Aorta (tissue), 5 donors: ENCODE measurements at regions not wholly inside any gene's neighbourhood (a gene's known extent, or its start where the extent isn't known, plus 50 kb on each side); places are given as distances from the start of the nearest gene placed in this dataset.
"Not testable (repeated sequence)": the region's sequence is repeated elsewhere in the genome, so short reads cannot be mapped to it uniquely, and the experiment has no call there.

ENCODE experiments used
- ATAC-seq: fragments of 200-7000 bp; cut with Tn5 transposase; one replicate; pipeline ENCODE4 v1.9.1; 2022; ENCODE audit warnings: moderate library complexity; ENCODE audit not compliant: low FRiP score
- DNase-seq, 2 donors: peaks; one replicate each; pipeline ENCODE4 v3.0.0-alpha.2; 2020
- H3K27ac ChIP-seq, 2 donors: one replicate each; pipeline ENCODE4 v1.5.1; 2013; ENCODE audit warnings: low read length in 2 of 2, mild to moderate bottlenecking in 2 of 2, moderate library complexity in 2 of 2, control low read depth in 1 of 2, inconsistent platforms in 1 of 2, low read depth in 1 of 2
- H3K27me3 ChIP-seq, 2 donors: one replicate each; pipeline ENCODE4 v1.6.1; 2013; ENCODE audit warnings: control low read depth in 1 of 2, low read length in 1 of 2, mild to moderate bottlenecking in 1 of 2, moderate library complexity in 1 of 2; ENCODE audit not compliant: insufficient read depth in 2 of 2, control insufficient read depth in 1 of 2
- H3K36me3 ChIP-seq, 2 donors: one replicate each; pipeline ENCODE4 v1.6.1; 2013; ENCODE audit warnings: control low read depth in 1 of 2, low read length in 1 of 2, mild to moderate bottlenecking in 1 of 2; ENCODE audit not compliant: insufficient read depth in 2 of 2, control insufficient read depth in 1 of 2
- H3K4me1 ChIP-seq, 2 donors: one replicate each; pipeline ENCODE4 v1.6.1; 2013; ENCODE audit warnings: low read length in 2 of 2, control low read depth in 1 of 2, mild to moderate bottlenecking in 1 of 2, moderate library complexity in 1 of 2; ENCODE audit not compliant: insufficient read depth in 2 of 2, control insufficient read depth in 1 of 2
- H3K4me3 ChIP-seq, 2 donors: one replicate each; pipeline ENCODE4 v1.5.1; 2013; ENCODE audit warnings: low read length in 2 of 2, control low read depth in 1 of 2, mild to moderate bottlenecking in 1 of 2
- H3K9me3 ChIP-seq: one replicate; pipeline ENCODE4 v1.6.1; 2013; ENCODE audit warnings: mild to moderate bottlenecking, low read length; ENCODE audit not compliant: control insufficient read depth
- WGBS, 2 donors: extraction: QIAGEN DNeasy Blood & Tissue Kit; methylation state at CpG; one replicate each; pipeline ENCODE4 v1.1.7; 2013; 5-methylcytosine and 5-hydroxymethylcytosine counted together
- intact Hi-C, 2 donors: fragments of 100-400 bp; cut with DNase I; formaldehyde crosslinking; loops; one replicate each; pipeline versions ENCODE4 v1.14.2 to v1.15.0; 2022
- donor health status: healthy with polysubstance abuse.
- donor health status: Bipolar disorder and iron deficiency.
- donor health status: DM: no; HTN: no; CAD: no.
- donor health status: DM: no; HTN: no; CAD: no.
- donor health status: DM: yes; HTN: yes; CAD: no.

GRCh38 chr11:114796954-114797721 lies 118.8 kb downstream of the NXPE2 start:
- Histone ChIP-seq H3K27me3 (peaks cover 0 to 1% of the 10 kb centered on the region in 2 donors), H3K4me1 (peaks cover 0 to 2% of the 10 kb centered on the region in 2 donors), H3K9me3 (no peaks in the 10 kb centered on the region), H3K36me3 (no peaks in the 10 kb centered on the region), H3K4me3 (no peak overlapping the region), H3K27ac (no peak overlapping the region)
- 23% methylated on average over 9 of the region's 9 CpGs for WGBS, 2 donors
- ATAC-seq, result peak; percentile 59
- DNase-seq, result no peak
- intact Hi-C loops, result no loop called here

GRCh38 chr11:114799476-114799875 lies 121.1 kb downstream of the NXPE2 start:
- Histone ChIP-seq H3K4me3 (no peak overlapping the region), H3K27me3 (no peaks in the 10 kb centered on the region), H3K27ac (no peak overlapping the region), H3K9me3 (no peaks in the 10 kb centered on the region), H3K4me1 (peaks cover 0 to 2% of the 10 kb centered on the region in 2 donors), H3K36me3 (no peaks in the 10 kb centered on the region)
- DNase-seq (no peak), ATAC-seq (no peak)
- WGBS, 2 donors, result 15 to 21% methylated on average over 6 of the region's 6 CpGs
- intact Hi-C loops, result no loop called here

- H3K36me3 ChIP-seq, result no peaks in the 10 kb centered on the region
- WGBS, 2 donors, result 79 to 88% methylated on average over 3 of the region's 3 CpGs
- intact Hi-C loops, result no loop called here
- H3K27ac ChIP-seq, result no peak overlapping the region
- no peaks in the 10 kb centered on the region for H3K27me3 ChIP-seq
- ATAC-seq (no peak), DNase-seq (no peak)
- H3K9me3 ChIP-seq, result no peaks in the 10 kb centered on the region
- no peaks in the 10 kb centered on the region for H3K4me1 ChIP-seq
- no peak overlapping the region for H3K4me3 ChIP-seq
Measured at GRCh38 chr11:114801773-114802172, 123.4 kb downstream of the NXPE2 start.

GRCh38 chr11:114802878-114803277 lies 124.6 kb downstream of the NXPE2 start:
- DNase-seq (no peak), ATAC-seq (no peak)
- WGBS, 2 donors, result 50 to 52% methylated on average over 6 of the region's 6 CpGs
- intact Hi-C loops, result no loop called here
- H3K27me3 ChIP-seq, result no peaks in the 10 kb centered on the region
- H3K4me3 ChIP-seq, result no peak overlapping the region
- no peaks in the 10 kb centered on the region for H3K4me1 ChIP-seq
- H3K36me3 ChIP-seq, result no peaks in the 10 kb centered on the region
- no peaks in the 10 kb centered on the region for H3K9me3 ChIP-seq
- no peak overlapping the region for H3K27ac ChIP-seq

GRCh38 chr11:114805431-114805830 lies 127.1 kb downstream of the NXPE2 start:
- 52 to 55% methylated on average over 9 of the region's 9 CpGs for WGBS, 2 donors
- ATAC-seq, intact Hi-C loops: not testable (repeated sequence)

GRCh38 chr11:114811971-114812370 lies 133.6 kb downstream of the NXPE2 start:
- ATAC-seq, result no peak
- WGBS, 2 donors, result 74 to 78% methylated on average over 3 of the region's 3 CpGs
- H3K36me3 ChIP-seq, result no peaks in the 10 kb centered on the region
- H3K9me3 ChIP-seq, result peaks cover 2% of the 10 kb centered on the region
- no peaks in the 10 kb centered on the region for H3K27me3 ChIP-seq
- H3K4me1 ChIP-seq, result no peaks in the 10 kb centered on the region
- no peak for DNase-seq
- no peak overlapping the region for H3K4me3 ChIP-seq
- H3K27ac ChIP-seq, result no peak overlapping the region
- intact Hi-C loops, result no loop called here

More at GRCh38 chr11:114805431-114805830, 127.1 kb downstream of the NXPE2 start:
- not testable (repeated sequence) for DNase-seq, H3K4me1 ChIP-seq, H3K27ac ChIP-seq, H3K9me3 ChIP-seq, H3K27me3 ChIP-seq, H3K36me3 ChIP-seq, H3K4me3 ChIP-seq

GRCh38 chr11:114812733-114813132 lies 134.4 kb downstream of the NXPE2 start:
- WGBS, 2 donors, result 25 to 39% methylated on average over 3 of the region's 3 CpGs
- Histone ChIP-seq H3K27me3 (no peaks in the 10 kb centered on the region), H3K36me3 (no peaks in the 10 kb centered on the region), H3K4me3 (no peak overlapping the region), H3K4me1 (no peaks in the 10 kb centered on the region), H3K9me3 (peaks cover 2% of the 10 kb centered on the region), H3K27ac (no peak overlapping the region)
- no peak for DNase-seq
- no peak for ATAC-seq
- intact Hi-C loops, result no loop called here

GRCh38 chr11:114813189-114813718 lies 134.9 kb downstream of the NXPE2 start:
- H3K9me3 ChIP-seq, result peaks cover 2% of the 10 kb centered on the region
- no peak overlapping the region for H3K27ac ChIP-seq
- intact Hi-C loops, result no loop called here
- DNase-seq, result no peak
- H3K4me1 ChIP-seq, result no peaks in the 10 kb centered on the region
- H3K4me3 ChIP-seq, result no peak overlapping the region
- H3K27me3 ChIP-seq, result no peaks in the 10 kb centered on the region
- H3K36me3 ChIP-seq, result no peaks in the 10 kb centered on the region
- WGBS, 2 donors, result 64 to 75% methylated on average over 4 of the region's 4 CpGs
- ATAC-seq, result no peak

GRCh38 chr11:114815176-114815575 lies 136.8 kb downstream of the NXPE2 start:
- Histone ChIP-seq H3K27me3 (no peaks in the 10 kb centered on the region), H3K9me3 (peaks cover 2% of the 10 kb centered on the region), H3K27ac (no peak overlapping the region), H3K36me3 (no peaks in the 10 kb centered on the region), H3K4me3 (no peak overlapping the region), H3K4me1 (no peaks in the 10 kb centered on the region)
- DNase-seq (no peak), ATAC-seq (no peak)
- intact Hi-C loops, result no loop called here
